ENCODE measurements at regions not wholly inside any gene's neighbourhood (a gene's known extent, or its start where the extent isn't known, plus 50 kb on each side); places are given as distances from the start of the nearest gene placed in this dataset.

DNA sequence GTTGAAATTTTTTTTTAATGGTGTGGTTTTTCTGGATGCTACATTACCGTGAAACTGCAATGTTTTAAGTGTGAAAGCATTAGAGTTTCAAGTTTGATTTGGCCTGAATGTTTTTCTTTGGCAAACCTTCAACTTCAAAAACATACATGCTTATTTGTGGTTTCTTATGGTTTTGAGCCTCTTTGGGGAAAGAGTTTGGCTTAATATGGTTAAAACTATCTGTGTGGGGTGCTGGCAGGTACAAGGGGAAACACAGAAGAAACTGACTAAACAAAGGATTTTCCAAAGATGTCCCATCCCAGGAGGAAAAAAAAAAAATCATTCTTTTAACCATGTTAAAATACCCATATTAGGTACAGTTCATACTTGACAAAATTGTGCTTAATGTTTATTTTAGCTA, 121.1 kb downstream of the HGF start:
- Histone ChIP-seq H3K9me3 (ENCODE audit: control insufficient read depth in 2 of 2, low read length in 2 of 2) (peaks cover 2 to 4% of the 10 kb centered on the region in 2 experiments), H3K4me1 (ENCODE audit: control insufficient read depth, insufficient read depth, low read length, poor library complexity, severe bottlenecking) (no peaks in the 10 kb centered on the region), H3K27ac (ENCODE audit: insufficient read depth, low read length, poor library complexity, severe bottlenecking) (no peak overlapping the region), H3K27me3 (ENCODE audit: control insufficient read depth, insufficient read depth, low read length) (no peaks in the 10 kb centered on the region), H3K4me3 (ENCODE audit: low read depth, low read length) (no peak overlapping the region), H3K36me3 (ENCODE audit: control insufficient read depth, insufficient read depth, low read length) (no peaks in the 10 kb centered on the region)
- no peak overlapping the region for H3K27ac Mint-ChIP-seq
- ATAC-seq (ENCODE audit: low read depth in 2 of 2) (no peak), DNase-seq (no peak)
- H3K9me3 Mint-ChIP-seq = peaks cover 0 to 35% (median 9%) of the 10 kb centered on the region in 7 donors
- H3K36me3 Mint-ChIP-seq = no peaks in the 10 kb centered on the region
- no peaks in the 10 kb centered on the region for H3K4me1 Mint-ChIP-seq
- H3K27me3 Mint-ChIP-seq = no peaks in the 10 kb centered on the region
- H3K4me3 Mint-ChIP-seq = no peak overlapping the region

DNA sequence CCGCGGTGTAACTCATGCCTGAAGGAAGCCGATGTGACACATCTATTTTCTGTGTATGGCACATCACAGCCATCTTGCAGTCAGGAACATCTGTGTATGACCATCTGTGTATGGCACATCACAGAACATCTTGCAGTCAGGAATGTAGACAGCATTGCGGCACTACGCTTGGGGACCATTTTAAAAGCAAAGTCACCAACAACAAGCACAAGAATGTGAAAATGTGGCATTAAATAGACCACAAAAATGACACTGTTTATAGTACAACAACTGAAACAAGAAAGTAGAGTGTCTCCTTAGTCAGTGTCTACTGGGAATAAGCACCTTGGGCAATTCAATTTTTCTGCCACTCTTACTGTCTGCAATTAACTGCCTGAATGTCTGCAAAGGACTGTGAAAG, 124.4 kb downstream of the HGF start:
- DNase-seq (no peak), ATAC-seq (ENCODE audit: low read depth in 2 of 2) (no peak)
- no peaks in the 10 kb centered on the region for H3K27me3 Mint-ChIP-seq
- peaks cover 0 to 5% (median 0%) of the 10 kb centered on the region in 4 donors for H3K4me1 Mint-ChIP-seq
- no peaks in the 10 kb centered on the region for H3K36me3 ChIP-seq (ENCODE audit: control insufficient read depth, insufficient read depth, low read length)
- no peak overlapping the region for H3K27ac Mint-ChIP-seq
- no peak overlapping the region for H3K27ac ChIP-seq (ENCODE audit: insufficient read depth, low read length, poor library complexity, severe bottlenecking)
- H3K4me3 ChIP-seq (ENCODE audit: low read depth, low read length) = no peak overlapping the region
- no peaks in the 10 kb centered on the region for H3K27me3 ChIP-seq (ENCODE audit: control insufficient read depth, insufficient read depth, low read length)
- H3K9me3 ChIP-seq (ENCODE audit: control insufficient read depth in 2 of 2, low read length in 2 of 2) = peaks cover 2 to 4% of the 10 kb centered on the region in 2 experiments
- no peaks in the 10 kb centered on the region for H3K4me1 ChIP-seq (ENCODE audit: control insufficient read depth, insufficient read depth, low read length, poor library complexity, severe bottlenecking)
- no peak overlapping the region for H3K4me3 Mint-ChIP-seq
- H3K36me3 Mint-ChIP-seq = no peaks in the 10 kb centered on the region
- peaks cover 0 to 30% (median 7%) of the 10 kb centered on the region in 7 donors for H3K9me3 Mint-ChIP-seq

- Histone ChIP-seq H3K36me3 (ENCODE audit: control insufficient read depth, insufficient read depth, low read length) (no peaks in the 10 kb centered on the region), H3K4me1 (ENCODE audit: control insufficient read depth, insufficient read depth, low read length, poor library complexity, severe bottlenecking) (no peaks in the 10 kb centered on the region), H3K27ac (ENCODE audit: insufficient read depth, low read length, poor library complexity, severe bottlenecking) (no peak overlapping the region), H3K9me3 (ENCODE audit: control insufficient read depth in 2 of 2, low read length in 2 of 2) (peaks cover 4 to 6% of the 10 kb centered on the region in 2 experiments), H3K27me3 (ENCODE audit: control insufficient read depth, insufficient read depth, low read length) (no peaks in the 10 kb centered on the region), H3K4me3 (ENCODE audit: low read depth, low read length) (no peak overlapping the region)
- no peak overlapping the region for H3K27ac Mint-ChIP-seq
- ATAC-seq (ENCODE audit: low read depth in 2 of 2) = no peak
- H3K4me3 Mint-ChIP-seq = no peak overlapping the region
- DNase-seq = no peak
- no peaks in the 10 kb centered on the region for H3K27me3 Mint-ChIP-seq
- H3K36me3 Mint-ChIP-seq = no peaks in the 10 kb centered on the region
- H3K4me1 Mint-ChIP-seq = peaks cover 0 to 5% (median 0%) of the 10 kb centered on the region in 4 donors
- peaks cover 8 to 34% (median 10%) of the 10 kb centered on the region in 7 donors for H3K9me3 Mint-ChIP-seq
Observed at GRCh38 chr7:81641873-81642272, 128.0 kb downstream of the HGF start.

GRCh38 chr7:81638198-81638597, 131.6 kb downstream of the HGF start:
- Mint-ChIP-seq H3K36me3 (no peaks in the 10 kb centered on the region), H3K27ac (no peak overlapping the region), H3K4me1 (peaks cover 0 to 5% (median 0%) of the 10 kb centered on the region in 4 donors), H3K9me3 (peaks cover 1 to 25% (median 8%) of the 10 kb centered on the region in 7 donors), H3K4me3 (no peak overlapping the region), H3K27me3 (no peaks in the 10 kb centered on the region)
- H3K9me3 ChIP-seq (ENCODE audit: control insufficient read depth in 2 of 2, low read length in 2 of 2) = peaks cover 0 to 4% of the 10 kb centered on the region in 2 experiments
- H3K4me1 ChIP-seq (ENCODE audit: control insufficient read depth, insufficient read depth, low read length, poor library complexity, severe bottlenecking) = no peaks in the 10 kb centered on the region
- no peaks in the 10 kb centered on the region for H3K27me3 ChIP-seq (ENCODE audit: control insufficient read depth, insufficient read depth, low read length)
- no peak overlapping the region for H3K4me3 ChIP-seq (ENCODE audit: low read depth, low read length)
- no peak overlapping the region for H3K27ac ChIP-seq (ENCODE audit: insufficient read depth, low read length, poor library complexity, severe bottlenecking)
- ATAC-seq (ENCODE audit: low read depth in 2 of 2) = no peak
- H3K36me3 ChIP-seq (ENCODE audit: control insufficient read depth, insufficient read depth, low read length) = no peaks in the 10 kb centered on the region
- no peak for DNase-seq

DNA sequence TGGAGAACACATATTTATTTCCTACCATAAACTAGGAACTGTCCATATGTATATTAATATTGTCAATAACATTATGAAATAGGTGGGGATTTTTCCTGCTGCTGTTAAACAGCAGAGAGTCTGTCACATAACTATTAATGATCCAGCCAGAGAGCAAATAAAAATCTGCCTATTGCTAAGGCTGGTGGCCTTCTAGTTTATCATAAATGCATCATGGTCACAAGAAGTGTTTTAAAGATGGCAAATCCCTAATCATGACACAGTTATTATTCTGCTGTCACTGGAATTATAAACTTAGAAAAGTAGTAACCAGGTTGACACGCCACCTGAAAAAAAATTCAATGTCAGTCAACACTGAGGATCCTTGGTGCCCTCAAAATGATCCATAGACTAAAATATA, 132.3 kb downstream of the HGF start:
- no peaks in the 10 kb centered on the region for H3K27me3 Mint-ChIP-seq
- no peak overlapping the region for H3K4me3 Mint-ChIP-seq
- Histone ChIP-seq H3K4me1 (ENCODE audit: control insufficient read depth, insufficient read depth, low read length, poor library complexity, severe bottlenecking) (no peaks in the 10 kb centered on the region), H3K4me3 (ENCODE audit: low read depth, low read length) (no peak overlapping the region), H3K9me3 (ENCODE audit: control insufficient read depth in 2 of 2, low read length in 2 of 2) (peaks cover 0 to 4% of the 10 kb centered on the region in 2 experiments), H3K36me3 (ENCODE audit: control insufficient read depth, insufficient read depth, low read length) (no peaks in the 10 kb centered on the region), H3K27me3 (ENCODE audit: control insufficient read depth, insufficient read depth, low read length) (no peaks in the 10 kb centered on the region), H3K27ac (ENCODE audit: insufficient read depth, low read length, poor library complexity, severe bottlenecking) (no peak overlapping the region)
- no peaks in the 10 kb centered on the region for H3K36me3 Mint-ChIP-seq
- DNase-seq (no peak), ATAC-seq (ENCODE audit: low read depth in 2 of 2) (no peak)
- peaks cover 1 to 25% (median 8%) of the 10 kb centered on the region in 7 donors for H3K9me3 Mint-ChIP-seq
- H3K4me1 Mint-ChIP-seq = peaks cover 0 to 5% (median 0%) of the 10 kb centered on the region in 4 donors
- no peak overlapping the region for H3K27ac Mint-ChIP-seq

- DNase-seq (no peak), ATAC-seq (ENCODE audit: low read depth in 2 of 2) (no peak)
- Histone ChIP-seq H3K4me3 (ENCODE audit: low read depth, low read length) (no peak overlapping the region), H3K36me3 (ENCODE audit: control insufficient read depth, insufficient read depth, low read length) (no peaks in the 10 kb centered on the region), H3K9me3 (ENCODE audit: control insufficient read depth in 2 of 2, low read length in 2 of 2) (no peaks in the 10 kb centered on the region), H3K4me1 (ENCODE audit: control insufficient read depth, insufficient read depth, low read length, poor library complexity, severe bottlenecking) (no peaks in the 10 kb centered on the region), H3K27ac (ENCODE audit: insufficient read depth, low read length, poor library complexity, severe bottlenecking) (no peak overlapping the region), H3K27me3 (ENCODE audit: control insufficient read depth, insufficient read depth, low read length) (no peaks in the 10 kb centered on the region)
- H3K9me3 Mint-ChIP-seq = peaks cover 0 to 10% (median 2%) of the 10 kb centered on the region in 7 donors
- no peaks in the 10 kb centered on the region for H3K36me3 Mint-ChIP-seq
- H3K4me1 Mint-ChIP-seq = no peaks in the 10 kb centered on the region
- no peak overlapping the region for H3K27ac Mint-ChIP-seq
- no peak overlapping the region for H3K4me3 Mint-ChIP-seq
- no peaks in the 10 kb centered on the region for H3K27me3 Mint-ChIP-seq
Observed at GRCh38 chr7:81632418-81632817, 137.4 kb downstream of the HGF start.

- no peaks in the 10 kb centered on the region for H3K36me3 Mint-ChIP-seq
- no peaks in the 10 kb centered on the region for H3K4me1 Mint-ChIP-seq
- ATAC-seq (ENCODE audit: low read depth in 2 of 2) (no peak), DNase-seq (no peak)
- H3K27ac ChIP-seq (ENCODE audit: insufficient read depth, low read length, poor library complexity, severe bottlenecking) = no peak overlapping the region
- no peak overlapping the region for H3K27ac Mint-ChIP-seq
- no peak overlapping the region for H3K4me3 Mint-ChIP-seq
- no peaks in the 10 kb centered on the region for H3K27me3 Mint-ChIP-seq
- no peaks in the 10 kb centered on the region for H3K36me3 ChIP-seq (ENCODE audit: control insufficient read depth, insufficient read depth, low read length)
- H3K4me1 ChIP-seq (ENCODE audit: control insufficient read depth, insufficient read depth, low read length, poor library complexity, severe bottlenecking) = no peaks in the 10 kb centered on the region
- no peak overlapping the region for H3K4me3 ChIP-seq (ENCODE audit: low read depth, low read length)
- H3K9me3 ChIP-seq (ENCODE audit: control insufficient read depth in 2 of 2, low read length in 2 of 2) = no peaks in the 10 kb centered on the region
- H3K9me3 Mint-ChIP-seq = peaks cover 0 to 10% (median 2%) of the 10 kb centered on the region in 7 donors
- H3K27me3 ChIP-seq (ENCODE audit: control insufficient read depth, insufficient read depth, low read length) = no peaks in the 10 kb centered on the region
Observed at GRCh38 chr7:81630600-81630999, 139.2 kb downstream of the HGF start.

DNA sequence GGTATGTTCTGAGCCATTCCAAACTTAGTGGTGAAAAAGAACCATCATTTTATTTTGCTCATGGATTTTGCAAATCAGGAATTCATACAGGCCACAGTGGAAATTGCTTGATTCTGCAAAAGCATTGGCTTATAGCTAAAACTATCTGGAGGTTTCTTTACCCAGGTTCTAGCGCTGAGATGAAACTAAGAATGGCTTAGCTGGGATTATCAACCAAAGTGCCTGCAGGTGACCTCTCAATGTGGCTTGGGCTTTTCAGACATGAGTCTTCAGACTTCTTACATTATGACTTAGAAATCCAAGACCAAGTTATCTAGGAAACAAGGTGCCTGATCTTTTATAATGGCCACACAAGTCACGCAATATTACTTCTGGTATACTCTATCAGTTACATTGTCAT, 140.1 kb downstream of the HGF start:
- Histone ChIP-seq H3K36me3 (ENCODE audit: control insufficient read depth, insufficient read depth, low read length) (no peaks in the 10 kb centered on the region), H3K4me3 (ENCODE audit: low read depth, low read length) (no peak overlapping the region), H3K27me3 (ENCODE audit: control insufficient read depth, insufficient read depth, low read length) (no peaks in the 10 kb centered on the region), H3K4me1 (ENCODE audit: control insufficient read depth, insufficient read depth, low read length, poor library complexity, severe bottlenecking) (no peaks in the 10 kb centered on the region), H3K9me3 (ENCODE audit: control insufficient read depth in 2 of 2, low read length in 2 of 2) (no peaks in the 10 kb centered on the region), H3K27ac (ENCODE audit: insufficient read depth, low read length, poor library complexity, severe bottlenecking) (no peak overlapping the region)
- no peak overlapping the region for H3K27ac Mint-ChIP-seq
- peaks cover 0 to 10% (median 2%) of the 10 kb centered on the region in 7 donors for H3K9me3 Mint-ChIP-seq
- H3K27me3 Mint-ChIP-seq = no peaks in the 10 kb centered on the region
- ATAC-seq (ENCODE audit: low read depth in 2 of 2) (no peak), DNase-seq (no peak)
- H3K4me3 Mint-ChIP-seq = no peak overlapping the region
- no peaks in the 10 kb centered on the region for H3K36me3 Mint-ChIP-seq
- H3K4me1 Mint-ChIP-seq = no peaks in the 10 kb centered on the region

Data from CD4-positive, CD25-positive, alpha-beta regulatory T cell (primary cell).